Activated T-helper 1 cell treated with anti-CD3 and anti-CD28 coated beads, Interleukin-12 subunit alpha, Interleukin-12 subunit beta, Interleukin-2, Interleukin-4 antibody, amounts not matched to agents 30 ng/mL and 10 ng/mL and 1 ng/mL, durations not matched to agents 14 hours and 24 hours and 36 hours (primary cell): ENCODE measurements at regions not wholly inside any gene's neighbourhood (a gene's known extent, or its start where the extent isn't known, plus 50 kb on each side); places are given as distances from the start of the nearest gene placed in this dataset.

Source experiments
- DNase-seq: peaks from one replicate; pipeline ENCODE4 v3.0.0; 2021; ENCODE audit warnings: low spot score
- H3K27ac Mint-ChIP-seq: one replicate; pipeline ENCODE4 v1.8.0; 2021; ENCODE audit warnings: mild to moderate bottlenecking, mixed read lengths
- H3K27me3 Mint-ChIP-seq: one replicate; pipeline ENCODE4 v1.8.0; 2022; ENCODE audit warnings: mild to moderate bottlenecking, moderate library complexity, mixed read lengths; ENCODE audit not compliant: insufficient read depth
- H3K36me3 Mint-ChIP-seq: one replicate; pipeline ENCODE4 v1.8.0; 2021; ENCODE audit warnings: low read depth, mixed read lengths
- H3K4me1 Mint-ChIP-seq: one replicate; pipeline ENCODE4 v1.8.0; 2021; ENCODE audit warnings: low read depth, mixed read lengths
- H3K4me3 Mint-ChIP-seq: one replicate; pipeline ENCODE4 v1.8.0; 2021; ENCODE audit warnings: mild to moderate bottlenecking, moderate library complexity, mixed read lengths
- H3K9me3 Mint-ChIP-seq: one replicate; pipeline ENCODE4 v1.8.0; 2021; ENCODE audit warnings: mixed read lengths
- intact Hi-C: fragments of 100-400 bp; cut with micrococcal nuclease; formaldehyde crosslinking; loops from one replicate; pipeline ENCODE4 v1.15.1; 2024

DNA sequence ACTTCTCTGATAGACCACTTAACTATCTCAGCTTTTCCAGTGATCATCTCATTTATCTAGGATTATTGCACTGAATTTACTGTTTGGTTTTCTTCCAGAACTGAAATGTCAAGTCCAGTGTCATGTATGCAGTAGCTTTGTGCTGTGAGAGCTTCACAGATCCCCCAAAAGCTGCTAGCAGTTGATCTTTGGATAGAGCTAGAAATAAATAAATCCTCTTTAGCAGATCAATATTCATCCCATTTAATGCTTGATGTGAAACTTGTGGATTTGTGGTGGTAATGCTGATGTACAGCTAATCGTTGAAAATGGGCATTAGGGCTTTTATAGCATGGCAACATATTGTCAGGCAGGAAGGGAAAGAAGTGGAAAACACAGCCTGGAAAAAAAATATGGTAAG, 509.6 kb upstream of the FAM241A start:
- Mint-ChIP-seq H3K4me1 (no peaks in the 10 kb centered on the region), H3K4me3 (no peak overlapping the region), H3K36me3 (no peaks in the 10 kb centered on the region), H3K27me3 (peaks cover 2% of the 10 kb centered on the region), H3K9me3 (no peaks in the 10 kb centered on the region), H3K27ac (no peak overlapping the region)
- intact Hi-C loops = no loop called here
- DNase-seq = no peak

DNA sequence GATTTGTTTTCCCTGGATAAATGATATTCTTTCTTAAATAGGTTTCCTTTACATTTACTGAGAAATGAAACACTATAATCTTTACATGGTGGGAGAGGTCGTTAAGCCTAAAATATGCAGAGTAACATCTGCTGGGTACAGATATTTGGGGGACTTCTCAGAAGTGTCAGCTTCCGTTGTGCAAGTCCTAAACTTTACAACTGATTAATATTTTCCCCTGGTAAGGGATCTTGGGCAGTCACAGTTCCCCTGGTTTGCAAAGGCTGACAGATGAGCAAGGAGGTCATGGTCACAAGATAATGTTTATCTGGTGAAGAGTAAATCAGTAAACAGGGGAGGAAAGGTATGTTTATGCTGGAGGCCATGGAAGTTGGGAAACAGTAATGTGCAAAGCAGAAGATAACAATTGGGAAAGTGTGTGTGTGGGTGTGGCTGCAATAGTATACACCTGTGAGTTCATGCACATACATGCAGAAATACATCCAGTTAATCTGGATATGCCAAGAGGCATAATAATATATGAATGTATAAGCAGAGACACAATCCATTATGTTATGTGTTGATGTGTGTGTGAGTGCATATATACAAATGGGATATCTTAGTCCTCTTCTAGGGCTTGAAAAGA, 508.2 kb upstream of the FAM241A start:
- peaks cover 2% of the 10 kb centered on the region for H3K27me3 Mint-ChIP-seq
- no peaks in the 10 kb centered on the region for H3K4me1 Mint-ChIP-seq
- no peak overlapping the region for H3K4me3 Mint-ChIP-seq
- H3K9me3 Mint-ChIP-seq = no peaks in the 10 kb centered on the region
- H3K27ac Mint-ChIP-seq = no peak overlapping the region
- intact Hi-C loops = no loop called here
- no peak for DNase-seq
- H3K36me3 Mint-ChIP-seq = no peaks in the 10 kb centered on the region

DNA sequence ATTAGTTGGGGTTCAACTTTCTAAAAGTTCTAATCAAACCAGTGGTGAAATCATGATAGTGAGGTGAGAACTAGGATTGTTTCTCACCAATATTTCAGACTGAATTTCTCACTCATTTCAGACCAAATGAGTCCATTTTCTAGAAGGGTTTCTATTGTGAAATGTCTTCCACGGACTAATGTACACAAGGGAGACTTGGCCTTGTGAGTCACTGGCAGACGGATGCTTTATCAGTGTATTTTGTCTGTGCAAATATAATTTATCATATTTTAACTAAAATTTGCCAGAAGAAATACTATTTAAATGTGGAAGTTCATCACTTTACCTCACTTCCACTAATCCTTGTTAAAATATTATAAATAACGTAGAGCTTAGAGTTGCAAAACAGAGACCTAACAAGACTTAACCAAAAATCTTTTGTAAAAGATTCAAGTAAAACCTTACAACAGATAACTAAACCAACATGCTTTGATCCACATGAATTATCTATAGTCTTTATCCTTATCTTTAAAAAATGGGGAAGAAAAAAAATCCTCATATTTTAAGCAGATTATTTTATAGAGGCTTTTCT, 506.0 kb upstream of the FAM241A start:
- Mint-ChIP-seq H3K4me1 (no peaks in the 10 kb centered on the region), H3K27me3 (peaks cover 2% of the 10 kb centered on the region), H3K9me3 (no peaks in the 10 kb centered on the region), H3K27ac (no peak overlapping the region), H3K36me3 (no peaks in the 10 kb centered on the region), H3K4me3 (no peak overlapping the region)
- intact Hi-C loops = no loop called here
- DNase-seq = no peak

DNA sequence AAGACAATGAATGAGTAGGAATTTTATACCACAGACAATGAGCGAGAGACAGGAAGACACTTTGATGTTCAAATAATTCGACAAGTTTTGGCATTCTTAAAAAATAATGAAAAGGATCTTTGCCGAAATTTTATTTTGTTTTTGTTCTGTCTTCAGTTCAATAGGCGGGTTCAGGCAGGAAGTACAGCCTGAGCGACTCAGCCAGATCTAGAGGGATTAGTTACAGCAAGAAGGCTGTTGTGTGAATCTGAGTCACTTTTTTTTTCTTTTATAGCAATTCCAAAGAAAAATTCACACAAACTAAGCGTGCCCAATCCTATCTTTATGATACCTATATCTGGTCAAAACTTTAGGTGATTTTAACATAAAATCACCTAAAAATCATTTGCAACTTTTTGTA, 505.4 kb upstream of the FAM241A start:
- intact Hi-C loops = loop anchor here (5.0 kb wide), 1 partner anchor 297 kb away; no protein-coding TSS in a partner anchor
- DNase-seq = no peak
- Mint-ChIP-seq H3K4me3 (no peak overlapping the region), H3K36me3 (no peaks in the 10 kb centered on the region), H3K27me3 (peaks cover 2% of the 10 kb centered on the region), H3K27ac (no peak overlapping the region), H3K4me1 (no peaks in the 10 kb centered on the region), H3K9me3 (no peaks in the 10 kb centered on the region)

DNA sequence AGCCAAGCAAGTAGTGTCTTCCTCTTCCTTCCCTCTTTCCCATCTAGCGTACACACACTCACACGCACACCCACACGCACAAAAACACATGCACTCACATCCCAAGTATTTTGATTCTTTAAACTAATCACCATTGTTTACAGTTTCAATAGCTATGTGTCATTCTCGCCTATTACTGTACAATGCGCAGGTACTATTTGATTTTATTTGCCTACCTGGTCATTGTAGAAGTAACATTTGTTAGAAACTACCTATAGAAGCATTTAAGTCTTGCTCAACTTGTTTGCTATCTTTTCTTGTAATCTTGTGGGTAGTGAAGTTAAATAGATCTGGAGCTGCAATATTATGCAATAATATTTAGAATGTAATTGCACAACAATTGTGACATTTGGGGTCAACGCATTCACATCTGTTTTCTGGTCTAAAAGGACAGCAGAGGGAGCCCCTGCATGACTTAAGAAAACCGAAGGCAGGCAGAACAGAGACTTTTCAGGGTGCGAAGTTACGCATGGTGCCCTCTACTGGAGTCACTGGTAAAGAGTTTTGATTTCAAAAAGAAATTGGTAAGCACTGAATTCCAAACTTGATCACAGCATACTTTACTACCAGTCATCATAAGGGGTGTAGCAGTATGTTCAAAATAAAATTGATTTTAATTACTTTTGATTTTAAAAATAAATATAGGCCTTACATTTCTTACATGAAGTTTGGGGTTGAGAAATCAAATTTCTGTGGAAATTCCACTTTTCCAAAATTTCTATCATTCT, 503.3 kb upstream of the FAM241A start:
- Mint-ChIP-seq H3K4me1 (no peaks in the 10 kb centered on the region), H3K9me3 (no peaks in the 10 kb centered on the region), H3K36me3 (no peaks in the 10 kb centered on the region), H3K27me3 (peaks cover 2% of the 10 kb centered on the region), H3K4me3 (no peak overlapping the region), H3K27ac (no peak overlapping the region)
- peak; percentile 11 for DNase-seq
- intact Hi-C loops = loop anchor here (1.0 to 5.0 kb wide), 3 partner anchors 212 to 389 kb away; no protein-coding TSS in a partner anchor

DNA sequence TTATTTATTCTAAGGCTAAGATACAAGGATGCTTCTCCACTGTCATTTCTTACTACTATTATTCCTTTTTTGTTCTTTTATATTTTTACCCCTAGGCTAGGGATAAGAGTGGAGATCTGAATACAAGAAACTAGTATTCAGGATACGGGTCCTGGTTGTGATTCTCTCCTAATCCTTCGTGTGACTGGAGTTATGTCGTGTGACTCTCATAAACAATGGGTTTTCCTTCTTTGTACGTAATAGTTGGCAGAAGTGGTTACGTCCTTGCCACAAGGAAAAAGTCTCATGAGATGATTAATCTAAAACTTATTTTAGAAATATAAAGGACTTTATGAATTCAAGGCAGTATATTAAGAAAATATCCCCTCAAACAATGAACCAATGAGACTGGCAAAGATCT, 497.2 kb upstream of the FAM241A start:
- intact Hi-C loops = no loop called here

DNA sequence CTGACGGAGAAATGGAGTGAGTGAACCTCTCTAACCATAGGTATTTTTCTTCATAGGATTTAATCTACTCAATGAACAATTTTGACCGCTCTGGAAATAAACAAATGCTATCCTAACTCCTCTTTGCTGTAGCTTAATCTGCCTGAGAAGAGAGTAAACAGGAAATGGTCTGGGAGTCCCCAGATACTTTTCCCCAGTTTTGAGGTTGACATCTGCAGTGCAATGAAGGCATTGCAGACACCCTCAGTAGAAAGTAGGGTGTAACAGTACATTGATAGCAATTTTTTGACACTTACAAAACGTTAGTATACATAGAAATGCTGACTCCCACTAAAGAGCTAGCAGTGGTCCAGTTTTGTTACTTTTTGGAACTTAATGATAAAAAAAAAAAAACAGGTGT, 495.9 kb upstream of the FAM241A start:
- Mint-ChIP-seq H3K9me3 (no peaks in the 10 kb centered on the region), H3K27ac (no peak overlapping the region), H3K4me3 (no peak overlapping the region), H3K36me3 (no peaks in the 10 kb centered on the region), H3K27me3 (no peaks in the 10 kb centered on the region), H3K4me1 (peaks cover 11% of the 10 kb centered on the region)
- no peak for DNase-seq
- intact Hi-C loops = no loop called here

More for the DNA sequence above, 497.2 kb upstream of the FAM241A start:
- H3K27me3 Mint-ChIP-seq = no peaks in the 10 kb centered on the region
- no peaks in the 10 kb centered on the region for H3K9me3 Mint-ChIP-seq
- H3K36me3 Mint-ChIP-seq = no peaks in the 10 kb centered on the region
- no peak overlapping the region for H3K27ac Mint-ChIP-seq
- H3K4me1 Mint-ChIP-seq = peaks cover 11% of the 10 kb centered on the region
- no peak for DNase-seq
- no peak overlapping the region for H3K4me3 Mint-ChIP-seq

DNA sequence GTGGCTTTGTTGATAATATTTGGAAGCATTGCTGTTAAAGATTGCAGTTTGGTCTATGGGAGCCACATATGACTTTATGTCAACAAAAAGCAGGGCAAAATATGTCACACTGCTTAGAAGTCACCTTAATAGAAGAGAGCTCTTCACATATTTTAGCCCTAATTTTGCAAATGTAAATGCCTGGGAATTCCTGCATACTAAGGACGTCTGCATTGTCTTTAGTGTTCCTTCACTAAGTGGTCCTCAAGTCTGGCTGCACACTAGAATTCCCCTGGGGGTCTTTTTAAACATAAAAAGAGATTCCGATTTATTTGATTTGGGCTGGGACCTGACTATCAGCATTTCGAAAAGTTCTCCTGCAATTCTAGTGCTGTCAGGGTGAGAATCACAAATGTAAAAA, 495.1 kb upstream of the FAM241A start:
- Mint-ChIP-seq H3K4me3 (no peak overlapping the region), H3K36me3 (no peaks in the 10 kb centered on the region), H3K4me1 (peaks cover 11% of the 10 kb centered on the region), H3K9me3 (no peaks in the 10 kb centered on the region), H3K27ac (no peak overlapping the region), H3K27me3 (no peaks in the 10 kb centered on the region)
- intact Hi-C loops = no loop called here
- DNase-seq = no peak

DNA sequence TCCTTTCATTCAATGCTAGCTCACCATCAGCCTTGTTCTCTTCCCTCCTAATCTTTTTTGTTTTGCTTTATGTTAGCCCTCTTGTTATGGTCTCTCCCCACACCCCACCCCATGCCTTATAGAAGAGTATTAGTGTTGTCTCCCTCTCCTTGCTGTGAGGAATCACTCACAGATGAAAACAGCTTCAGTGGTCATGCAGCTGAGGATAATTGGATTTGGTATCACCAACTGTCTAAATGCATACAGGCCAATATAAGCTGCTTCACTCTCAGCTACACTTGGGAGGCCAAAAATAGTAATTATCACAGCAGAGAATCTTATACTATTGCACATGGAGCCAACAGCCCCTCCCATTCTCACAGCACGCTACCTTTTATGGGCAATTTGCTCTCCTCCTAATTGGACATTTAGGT, 494.6 kb upstream of the FAM241A start:
- DNase-seq = no peak
- no peaks in the 10 kb centered on the region for H3K9me3 Mint-ChIP-seq
- intact Hi-C loops = no loop called here
- H3K27me3 Mint-ChIP-seq = no peaks in the 10 kb centered on the region
- H3K36me3 Mint-ChIP-seq = no peaks in the 10 kb centered on the region
- no peak overlapping the region for H3K27ac Mint-ChIP-seq
- peaks cover 11% of the 10 kb centered on the region for H3K4me1 Mint-ChIP-seq
- no peak overlapping the region for H3K4me3 Mint-ChIP-seq

DNA sequence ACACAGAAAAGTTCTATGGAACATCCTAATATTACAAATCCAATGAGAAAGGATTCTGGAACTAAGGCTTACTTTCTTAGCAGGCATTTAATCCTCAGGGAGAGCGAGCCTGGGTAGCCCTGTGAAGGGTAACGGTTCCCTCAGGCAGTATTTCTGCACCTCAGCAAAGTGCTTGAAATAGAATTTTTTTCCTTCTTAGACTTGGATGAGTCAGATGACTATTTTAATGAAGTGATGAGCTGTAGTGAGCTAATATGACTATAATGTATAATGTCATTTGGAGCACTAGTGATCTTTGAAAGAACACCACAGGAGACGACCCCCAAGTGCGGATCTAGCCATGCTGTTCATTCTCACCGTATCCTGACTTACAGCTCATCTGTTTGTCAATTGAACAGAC, 493.0 kb upstream of the FAM241A start:
- Mint-ChIP-seq H3K9me3 (no peaks in the 10 kb centered on the region), H3K27ac (no peak overlapping the region), H3K4me3 (no peak overlapping the region), H3K27me3 (no peaks in the 10 kb centered on the region), H3K4me1 (peaks cover 11% of the 10 kb centered on the region), H3K36me3 (no peaks in the 10 kb centered on the region)
- no peak for DNase-seq
- intact Hi-C loops = no loop called here

DNA sequence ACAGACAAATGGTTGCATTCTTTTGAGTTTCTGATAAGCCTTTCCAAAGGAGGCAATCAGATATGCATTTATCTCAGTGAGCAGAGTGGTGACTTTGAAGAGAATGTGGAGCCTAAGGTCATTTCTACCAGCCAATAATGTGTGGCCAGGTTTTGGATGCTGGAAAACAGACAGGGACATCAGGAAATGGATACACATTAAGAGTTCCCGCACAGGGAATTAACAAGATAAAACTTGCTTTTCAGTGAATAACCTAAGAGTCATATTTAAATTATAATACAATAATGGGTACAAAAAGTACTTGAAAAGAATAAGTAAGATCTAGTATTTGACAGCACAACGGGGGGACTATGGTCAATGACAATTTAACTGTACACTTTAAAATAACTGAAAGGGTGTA, 492.3 kb upstream of the FAM241A start:
- no peaks in the 10 kb centered on the region for H3K9me3 Mint-ChIP-seq
- intact Hi-C loops = no loop called here
- peaks cover 11% of the 10 kb centered on the region for H3K4me1 Mint-ChIP-seq
- no peaks in the 10 kb centered on the region for H3K27me3 Mint-ChIP-seq
- H3K27ac Mint-ChIP-seq = no peak overlapping the region
- no peak for DNase-seq
- no peaks in the 10 kb centered on the region for H3K36me3 Mint-ChIP-seq
- no peak overlapping the region for H3K4me3 Mint-ChIP-seq

DNA sequence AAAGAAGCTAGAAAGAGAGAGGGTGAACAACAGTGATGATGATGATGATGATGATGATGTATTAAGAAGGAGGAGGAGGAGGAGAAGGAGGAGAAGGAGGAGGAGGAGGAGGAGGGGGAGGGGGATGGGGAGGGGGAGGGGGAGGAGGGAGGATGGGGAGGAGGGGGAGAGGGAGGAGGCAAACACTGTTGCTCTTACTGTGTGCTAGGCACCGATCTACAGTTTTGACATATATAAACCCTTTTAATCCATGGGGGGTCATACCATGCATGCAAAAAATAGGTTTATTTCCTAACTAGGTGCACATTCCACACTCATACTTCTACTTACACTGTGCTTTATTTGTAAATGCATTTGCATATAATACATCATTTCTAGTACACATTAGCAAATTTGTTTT, 482.8 kb upstream of the FAM241A start:
- Mint-ChIP-seq H3K4me1 (no peaks in the 10 kb centered on the region), H3K27me3 (no peaks in the 10 kb centered on the region), H3K4me3 (no peak overlapping the region), H3K36me3 (no peaks in the 10 kb centered on the region), H3K9me3 (no peaks in the 10 kb centered on the region), H3K27ac (no peak overlapping the region)
- no peak for DNase-seq
- intact Hi-C loops = no loop called here

DNA sequence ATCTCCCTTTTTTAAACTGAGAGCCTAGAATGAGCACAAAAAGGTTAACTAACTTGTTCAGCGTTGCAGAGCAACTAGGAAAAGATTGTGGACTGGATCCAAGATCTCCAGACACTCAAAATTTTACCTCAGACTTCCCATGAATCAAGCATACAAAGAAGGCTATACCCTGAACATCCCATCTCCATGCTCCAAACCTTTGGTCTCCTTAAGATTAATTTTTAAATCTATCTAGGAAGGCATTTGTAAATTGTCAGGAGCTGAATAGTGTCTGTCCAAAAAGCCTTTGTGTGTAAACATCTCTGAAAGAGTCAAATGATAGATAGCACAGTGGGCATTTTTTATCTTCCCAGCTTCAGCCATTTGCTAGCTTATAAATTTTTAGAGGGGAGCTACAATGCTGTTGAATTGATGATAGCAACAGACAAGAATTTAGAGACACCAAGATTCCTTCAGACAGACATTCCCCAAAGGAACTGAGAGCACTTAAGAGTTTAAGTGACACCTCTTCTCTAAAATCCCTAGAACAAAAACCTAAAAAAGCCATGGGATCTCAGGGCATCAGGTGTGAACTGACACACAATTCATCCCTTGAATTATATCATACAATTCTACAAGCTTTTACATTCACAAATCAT, 480.8 kb upstream of the FAM241A start:
- intact Hi-C loops = no loop called here
- DNase-seq = no peak
- no peaks in the 10 kb centered on the region for H3K9me3 Mint-ChIP-seq
- H3K4me3 Mint-ChIP-seq = no peak overlapping the region
- H3K4me1 Mint-ChIP-seq = no peaks in the 10 kb centered on the region
- H3K27me3 Mint-ChIP-seq = no peaks in the 10 kb centered on the region
- H3K36me3 Mint-ChIP-seq = no peaks in the 10 kb centered on the region
- no peak overlapping the region for H3K27ac Mint-ChIP-seq
